HEK293 (cell line): ENCODE measurements at regions not wholly inside any gene's neighbourhood (a gene's known extent, or its start where the extent isn't known, plus 50 kb on each side); places are given as distances from the start of the nearest gene placed in this dataset.

ENCODE experiments used
- CTCF ChIA-PET: fragments of 350-600 bp; formaldehyde crosslinking; extraction: SDS; loops from one replicate; lab custom pipeline; 2021; ENCODE audit warnings: antibody characterized with exemption; lab: Yijun Ruan, JAX
- POLR2A ChIA-PET: fragments of 300-600 bp; formaldehyde crosslinking; extraction: SDS; loops from one replicate; lab custom pipeline; 2020; ENCODE audit warnings: antibody characterized with exemption, inconsistent platforms; lab: Yijun Ruan, JAX
- H3K27ac ChIP-seq: fragments of 200-500 bp; sonication (Bioruptor generic); 2 replicates; pipeline ENCODE4 v1.5.1; 2014; ENCODE audit warnings: low read depth, low read length, control low read depth, inconsistent platforms; ENCODE audit errors: extremely low read depth
- H3K36me3 ChIP-seq, 2 experiments: fragments of 200-500 bp in 1 of 2; sonication (Bioruptor generic) in 1 of 2; 1 replicate in 1 of 2; 2 replicates in 1 of 2; pipeline ENCODE4 v1.5.1; 2014 to 2017; ENCODE audit warnings: inconsistent platforms in 2 of 2, low read length in 2 of 2; ENCODE audit not compliant: control insufficient read depth in 2 of 2, insufficient read depth in 1 of 2
- H3K4me1 ChIP-seq: fragments of 200-500 bp; sonication (Bioruptor generic); 2 replicates; pipeline ENCODE4 v1.5.1; 2014; ENCODE audit warnings: mild to moderate bottlenecking, low read length, inconsistent platforms; ENCODE audit not compliant: control insufficient read depth, insufficient read depth
- H3K4me3 ChIP-seq: 2 replicates; pipeline ENCODE4 v1.5.1; 2011; ENCODE audit warnings: low read depth, mild to moderate bottlenecking, control low read depth, low read length, moderate library complexity
- H3K9me3 ChIP-seq: fragments of 200-500 bp; sonication (Bioruptor generic); 2 replicates; pipeline ENCODE4 v1.5.1; 2014; ENCODE audit warnings: low read depth, low read length, inconsistent platforms; ENCODE audit not compliant: control insufficient read depth, insufficient read depth
- EGR2 ChIP-seq: fragments of 450-650 bp; formaldehyde crosslinking; IDR thresholded peaks from 2 replicates; pipeline ENCODE4 v1.5.1; 2016; ENCODE audit warnings: low read depth, missing biosample characterization, missing genetic modification characterization
- FEZF1 ChIP-seq: fragments of 450-650 bp; formaldehyde crosslinking; IDR thresholded peaks from 2 replicates; pipeline ENCODE4 v1.5.1; 2016; ENCODE audit warnings: missing biosample characterization, missing genetic modification characterization
- GLIS1 ChIP-seq: fragments of 450-650 bp; formaldehyde crosslinking; IDR thresholded peaks from 2 replicates; pipeline ENCODE4 v1.5.1; 2016; ENCODE audit warnings: missing biosample characterization, missing genetic modification characterization
- REPIN1 ChIP-seq: fragments of 450-650 bp; formaldehyde crosslinking; IDR thresholded peaks from 2 replicates; pipeline ENCODE4 v1.5.1; 2017; ENCODE audit warnings: missing biosample characterization, missing genetic modification characterization, low read depth
- TCF7L2 ChIP-seq: IDR thresholded peaks from 2 replicates; pipeline ENCODE4 v1.6.1; 2011; ENCODE audit warnings: low read depth, mild to moderate bottlenecking, inconsistent platforms, low read length, moderate library complexity, borderline replicate concordance
- YY1 ChIP-seq: fragments of 450-650 bp; formaldehyde crosslinking; IDR thresholded peaks from 2 replicates; pipeline ENCODE4 v1.5.1; 2018; ENCODE audit warnings: missing biosample characterization, missing genetic modification characterization
- ZFP41 ChIP-seq: fragments of 450-650 bp; formaldehyde crosslinking; IDR thresholded peaks from 2 replicates; pipeline ENCODE4 v1.5.1; 2016; ENCODE audit warnings: missing biosample characterization, missing genetic modification characterization, borderline replicate concordance
- ZFP69B ChIP-seq: fragments of 450-650 bp; formaldehyde crosslinking; IDR thresholded peaks from 2 replicates; pipeline ENCODE4 v1.5.1; 2016; ENCODE audit warnings: missing biosample characterization, missing genetic modification characterization
- ZNF175 ChIP-seq: fragments of 450-650 bp; formaldehyde crosslinking; IDR thresholded peaks from 2 replicates; pipeline ENCODE4 v1.5.1; 2016; ENCODE audit warnings: missing biosample characterization, missing genetic modification characterization
- ZNF23 ChIP-seq: fragments of 450-650 bp; formaldehyde crosslinking; IDR thresholded peaks from 2 replicates; pipeline ENCODE4 v1.5.1; 2016; ENCODE audit warnings: missing biosample characterization, missing genetic modification characterization, borderline replicate concordance
- ZNF37A ChIP-seq: fragments of 450-650 bp; IDR thresholded peaks from 2 replicates; pipeline ENCODE4 v1.5.1; 2018; ENCODE audit warnings: missing biosample characterization, missing genetic modification characterization
- ZNF404 ChIP-seq: fragments of 450-650 bp; formaldehyde crosslinking; IDR thresholded peaks from 2 replicates; pipeline ENCODE4 v1.5.1; 2017; ENCODE audit warnings: missing biosample characterization, missing genetic modification characterization
- ZNF423 ChIP-seq: fragments of 450-650 bp; formaldehyde crosslinking; IDR thresholded peaks from 2 replicates; pipeline ENCODE4 v1.5.1; 2016; ENCODE audit warnings: missing biosample characterization, missing genetic modification characterization
- ZNF560 ChIP-seq: fragments of 450-650 bp; formaldehyde crosslinking; IDR thresholded peaks from 2 replicates; pipeline ENCODE4 v1.5.1; 2017; ENCODE audit warnings: missing biosample characterization, missing genetic modification characterization, borderline replicate concordance
- ZNF623 ChIP-seq: fragments of 450-650 bp; formaldehyde crosslinking; IDR thresholded peaks from 2 replicates; pipeline ENCODE4 v1.5.1; 2016; ENCODE audit warnings: missing biosample characterization, missing genetic modification characterization
- ZNF654 ChIP-seq: fragments of 450-650 bp; formaldehyde crosslinking; IDR thresholded peaks from 2 replicates; pipeline ENCODE4 v1.5.1; 2016; ENCODE audit warnings: low read depth, missing biosample characterization, missing genetic modification characterization
- TF ChIP-seq, protein P1 (sequence below): fragments of 450-650 bp; formaldehyde crosslinking; conservative IDR thresholded peaks from 2 replicates; pipeline ENCODE4 v1.5.1; 2016; ENCODE audit warnings: low read depth, missing biosample characterization, missing genetic modification characterization
- TF ChIP-seq, protein P2 (sequence below): fragments of 450-650 bp; formaldehyde crosslinking; IDR thresholded peaks from 2 replicates; pipeline ENCODE4 v1.5.1; 2016; ENCODE audit warnings: missing biosample characterization, missing genetic modification characterization
- TF ChIP-seq, protein P3 (sequence below): fragments of 450-650 bp; IDR thresholded peaks from 2 replicates; pipeline ENCODE4 v1.5.1; 2018; ENCODE audit warnings: missing biosample characterization, mild to moderate bottlenecking, missing genetic modification characterization
- TF ChIP-seq, protein P4 (sequence below): fragments of 450-650 bp; formaldehyde crosslinking; IDR thresholded peaks from 2 replicates; pipeline ENCODE4 v1.5.1; 2016; ENCODE audit warnings: missing biosample characterization, missing genetic modification characterization
- TF ChIP-seq, protein P5 (sequence below): fragments of 450-650 bp; formaldehyde crosslinking; IDR thresholded peaks from 2 replicates; pipeline ENCODE4 v1.5.1; 2016; ENCODE audit warnings: missing biosample characterization, missing genetic modification characterization, borderline replicate concordance
- TF ChIP-seq, protein P6 (sequence below): fragments of 450-650 bp; formaldehyde crosslinking; IDR thresholded peaks from 2 replicates; pipeline ENCODE4 v1.5.1; 2016; ENCODE audit warnings: missing biosample characterization, missing genetic modification characterization

DNA sequence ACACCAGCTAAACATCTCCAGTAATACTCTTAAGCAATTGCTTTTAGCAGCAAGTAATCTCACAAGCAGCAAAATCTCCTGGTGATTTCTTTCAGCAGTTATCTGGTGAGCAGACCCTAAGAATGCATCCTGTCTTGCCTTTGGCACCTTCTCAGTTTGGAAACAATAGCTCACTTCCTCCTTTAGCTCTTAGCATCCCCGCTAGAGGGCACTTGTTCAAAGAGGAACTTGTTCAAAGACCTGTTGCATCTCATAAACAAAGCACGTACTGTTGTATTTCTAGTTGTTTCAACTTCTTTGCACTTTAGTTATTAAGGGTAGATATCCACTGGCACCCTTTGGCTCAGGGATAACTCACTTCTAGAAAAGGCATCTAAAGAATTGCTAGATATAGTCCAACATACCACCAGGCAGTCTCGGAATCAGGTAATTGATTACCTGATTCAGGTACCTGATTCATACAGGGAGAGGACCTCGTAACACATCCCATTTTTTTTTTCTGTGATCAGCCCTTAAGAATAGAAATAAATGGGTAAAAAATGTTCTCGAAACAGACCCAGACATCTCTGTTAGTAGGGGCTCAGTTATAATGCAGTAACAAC lies 81.9 kb upstream of the QRFPR start (continued):
- TF ChIP-seq, protein P1, sequence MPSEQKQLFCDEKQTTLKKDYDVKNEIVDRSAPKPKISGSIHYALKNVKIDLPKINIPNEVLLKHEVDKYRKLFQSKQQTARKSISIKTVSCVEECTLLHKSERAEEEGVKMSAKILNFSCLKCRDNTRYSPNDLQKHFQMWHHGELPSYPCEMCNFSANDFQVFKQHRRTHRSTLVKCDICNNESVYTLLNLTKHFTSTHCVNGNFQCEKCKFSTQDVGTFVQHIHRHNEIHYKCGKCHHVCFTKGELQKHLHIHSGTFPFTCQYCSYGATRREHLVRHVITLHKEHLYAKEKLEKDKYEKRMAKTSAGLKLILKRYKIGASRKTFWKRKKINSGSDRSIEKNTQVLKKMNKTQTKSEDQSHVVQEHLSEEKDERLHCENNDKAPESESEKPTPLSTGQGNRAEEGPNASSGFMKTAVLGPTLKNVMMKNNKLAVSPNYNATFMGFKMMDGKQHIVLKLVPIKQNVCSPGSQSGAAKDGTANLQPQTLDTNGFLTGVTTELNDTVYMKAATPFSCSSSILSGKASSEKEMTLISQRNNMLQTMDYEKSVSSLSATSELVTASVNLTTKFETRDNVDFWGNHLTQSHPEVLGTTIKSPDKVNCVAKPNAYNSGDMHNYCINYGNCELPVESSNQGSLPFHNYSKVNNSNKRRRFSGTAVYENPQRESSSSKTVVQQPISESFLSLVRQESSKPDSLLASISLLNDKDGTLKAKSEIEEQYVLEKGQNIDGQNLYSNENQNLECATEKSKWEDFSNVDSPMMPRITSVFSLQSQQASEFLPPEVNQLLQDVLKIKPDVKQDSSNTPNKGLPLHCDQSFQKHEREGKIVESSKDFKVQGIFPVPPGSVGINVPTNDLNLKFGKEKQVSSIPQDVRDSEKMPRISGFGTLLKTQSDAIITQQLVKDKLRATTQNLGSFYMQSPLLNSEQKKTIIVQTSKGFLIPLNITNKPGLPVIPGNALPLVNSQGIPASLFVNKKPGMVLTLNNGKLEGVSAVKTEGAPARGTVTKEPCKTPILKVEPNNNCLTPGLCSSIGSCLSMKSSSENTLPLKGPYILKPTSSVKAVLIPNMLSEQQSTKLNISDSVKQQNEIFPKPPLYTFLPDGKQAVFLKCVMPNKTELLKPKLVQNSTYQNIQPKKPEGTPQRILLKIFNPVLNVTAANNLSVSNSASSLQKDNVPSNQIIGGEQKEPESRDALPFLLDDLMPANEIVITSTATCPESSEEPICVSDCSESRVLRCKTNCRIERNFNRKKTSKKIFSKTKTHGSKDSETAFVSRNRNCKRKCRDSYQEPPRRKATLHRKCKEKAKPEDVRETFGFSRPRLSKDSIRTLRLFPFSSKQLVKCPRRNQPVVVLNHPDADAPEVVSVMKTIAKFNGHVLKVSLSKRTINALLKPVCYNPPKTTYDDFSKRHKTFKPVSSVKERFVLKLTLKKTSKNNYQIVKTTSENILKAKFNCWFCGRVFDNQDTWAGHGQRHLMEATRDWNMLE (tag by site-specific recombination): no peak
- TF ChIP-seq, protein P2, sequence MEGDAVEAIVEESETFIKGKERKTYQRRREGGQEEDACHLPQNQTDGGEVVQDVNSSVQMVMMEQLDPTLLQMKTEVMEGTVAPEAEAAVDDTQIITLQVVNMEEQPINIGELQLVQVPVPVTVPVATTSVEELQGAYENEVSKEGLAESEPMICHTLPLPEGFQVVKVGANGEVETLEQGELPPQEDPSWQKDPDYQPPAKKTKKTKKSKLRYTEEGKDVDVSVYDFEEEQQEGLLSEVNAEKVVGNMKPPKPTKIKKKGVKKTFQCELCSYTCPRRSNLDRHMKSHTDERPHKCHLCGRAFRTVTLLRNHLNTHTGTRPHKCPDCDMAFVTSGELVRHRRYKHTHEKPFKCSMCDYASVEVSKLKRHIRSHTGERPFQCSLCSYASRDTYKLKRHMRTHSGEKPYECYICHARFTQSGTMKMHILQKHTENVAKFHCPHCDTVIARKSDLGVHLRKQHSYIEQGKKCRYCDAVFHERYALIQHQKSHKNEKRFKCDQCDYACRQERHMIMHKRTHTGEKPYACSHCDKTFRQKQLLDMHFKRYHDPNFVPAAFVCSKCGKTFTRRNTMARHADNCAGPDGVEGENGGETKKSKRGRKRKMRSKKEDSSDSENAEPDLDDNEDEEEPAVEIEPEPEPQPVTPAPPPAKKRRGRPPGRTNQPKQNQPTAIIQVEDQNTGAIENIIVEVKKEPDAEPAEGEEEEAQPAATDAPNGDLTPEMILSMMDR (tag by site-specific recombination): 0 out of 2 replicates have a peak, but pooled peaks have one; percentile 9
- TF ChIP-seq ZFP69B (tag by site-specific recombination): no peak
- TF ChIP-seq, protein P3, sequence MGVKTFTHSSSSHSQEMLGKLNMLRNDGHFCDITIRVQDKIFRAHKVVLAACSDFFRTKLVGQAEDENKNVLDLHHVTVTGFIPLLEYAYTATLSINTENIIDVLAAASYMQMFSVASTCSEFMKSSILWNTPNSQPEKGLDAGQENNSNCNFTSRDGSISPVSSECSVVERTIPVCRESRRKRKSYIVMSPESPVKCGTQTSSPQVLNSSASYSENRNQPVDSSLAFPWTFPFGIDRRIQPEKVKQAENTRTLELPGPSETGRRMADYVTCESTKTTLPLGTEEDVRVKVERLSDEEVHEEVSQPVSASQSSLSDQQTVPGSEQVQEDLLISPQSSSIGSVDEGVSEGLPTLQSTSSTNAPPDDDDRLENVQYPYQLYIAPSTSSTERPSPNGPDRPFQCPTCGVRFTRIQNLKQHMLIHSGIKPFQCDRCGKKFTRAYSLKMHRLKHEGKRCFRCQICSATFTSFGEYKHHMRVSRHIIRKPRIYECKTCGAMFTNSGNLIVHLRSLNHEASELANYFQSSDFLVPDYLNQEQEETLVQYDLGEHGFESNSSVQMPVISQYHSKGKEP (tag by site-specific recombination): no peak
- TF ChIP-seq FEZF1 (tag by site-specific recombination): no peak
- TF ChIP-seq ZNF175 (tag by site-specific recombination): no peak
- TF ChIP-seq ZNF654: peak; percentile 39
- no peak for TF ChIP-seq ZNF423 (tag by site-specific recombination)
- TF ChIP-seq, protein P4, sequence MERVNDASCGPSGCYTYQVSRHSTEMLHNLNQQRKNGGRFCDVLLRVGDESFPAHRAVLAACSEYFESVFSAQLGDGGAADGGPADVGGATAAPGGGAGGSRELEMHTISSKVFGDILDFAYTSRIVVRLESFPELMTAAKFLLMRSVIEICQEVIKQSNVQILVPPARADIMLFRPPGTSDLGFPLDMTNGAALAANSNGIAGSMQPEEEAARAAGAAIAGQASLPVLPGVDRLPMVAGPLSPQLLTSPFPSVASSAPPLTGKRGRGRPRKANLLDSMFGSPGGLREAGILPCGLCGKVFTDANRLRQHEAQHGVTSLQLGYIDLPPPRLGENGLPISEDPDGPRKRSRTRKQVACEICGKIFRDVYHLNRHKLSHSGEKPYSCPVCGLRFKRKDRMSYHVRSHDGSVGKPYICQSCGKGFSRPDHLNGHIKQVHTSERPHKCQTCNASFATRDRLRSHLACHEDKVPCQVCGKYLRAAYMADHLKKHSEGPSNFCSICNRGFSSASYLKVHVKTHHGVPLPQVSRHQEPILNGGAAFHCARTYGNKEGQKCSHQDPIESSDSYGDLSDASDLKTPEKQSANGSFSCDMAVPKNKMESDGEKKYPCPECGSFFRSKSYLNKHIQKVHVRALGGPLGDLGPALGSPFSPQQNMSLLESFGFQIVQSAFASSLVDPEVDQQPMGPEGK (tag by site-specific recombination): no peak
- TF ChIP-seq ZFP41 (tag by site-specific recombination): no peak
- no peak for TF ChIP-seq ZNF23 (tag by site-specific recombination)
- TF ChIP-seq, protein P5, sequence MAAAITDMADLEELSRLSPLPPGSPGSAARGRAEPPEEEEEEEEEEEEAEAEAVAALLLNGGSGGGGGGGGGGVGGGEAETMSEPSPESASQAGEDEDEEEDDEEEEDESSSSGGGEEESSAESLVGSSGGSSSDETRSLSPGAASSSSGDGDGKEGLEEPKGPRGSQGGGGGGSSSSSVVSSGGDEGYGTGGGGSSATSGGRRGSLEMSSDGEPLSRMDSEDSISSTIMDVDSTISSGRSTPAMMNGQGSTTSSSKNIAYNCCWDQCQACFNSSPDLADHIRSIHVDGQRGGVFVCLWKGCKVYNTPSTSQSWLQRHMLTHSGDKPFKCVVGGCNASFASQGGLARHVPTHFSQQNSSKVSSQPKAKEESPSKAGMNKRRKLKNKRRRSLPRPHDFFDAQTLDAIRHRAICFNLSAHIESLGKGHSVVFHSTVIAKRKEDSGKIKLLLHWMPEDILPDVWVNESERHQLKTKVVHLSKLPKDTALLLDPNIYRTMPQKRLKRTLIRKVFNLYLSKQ: no peak

DNA sequence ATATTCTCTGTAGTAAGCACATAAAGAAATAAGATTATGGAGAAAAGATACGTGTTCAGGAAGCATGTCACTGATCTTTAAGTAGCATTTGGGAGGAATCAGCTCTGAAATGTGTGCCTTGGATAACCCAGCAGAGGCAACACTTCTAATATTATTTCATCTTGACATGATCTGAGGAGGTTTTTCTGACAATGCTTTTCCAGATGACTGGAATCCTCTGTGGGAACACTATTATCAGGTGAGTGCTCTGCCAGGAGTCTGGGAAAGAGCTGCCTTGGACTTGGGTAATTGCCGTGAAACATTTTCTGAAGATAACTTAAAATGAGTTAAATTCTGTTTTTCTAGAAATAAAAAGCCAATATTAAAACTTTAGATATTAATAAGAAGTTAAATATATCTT lies 78.2 kb upstream of the QRFPR start:
- ChIA-PET CTCF (interaction anchor here (0.6 to 1.3 kb wide), 5 partner anchors 89 to 1524 kb away, joined by 3 to 4 read pairs (median 3); no protein-coding TSS in a partner anchor), POLR2A (no interaction called here)
- Histone ChIP-seq H3K4me1 (no peaks in the 10 kb centered on the region), H3K4me3 (no peak overlapping the region), H3K9me3 (no peaks in the 10 kb centered on the region), H3K27ac (no peak overlapping the region), H3K36me3 (no peaks in the 10 kb centered on the region)
- TF ChIP-seq REPIN1 (tag by site-specific recombination) (no peak), TCF7L2 (no peak), EGR2 (tag by site-specific recombination) (no peak), ZNF560 (tag by site-specific recombination) (no peak), YY1 (no peak), ZNF623 (tag by site-specific recombination) (no peak), ZNF404 (no peak), ZNF37A (tag by site-specific recombination) (no peak), GLIS1 (tag by site-specific recombination) (no peak)
- TF ChIP-seq, protein P6, sequence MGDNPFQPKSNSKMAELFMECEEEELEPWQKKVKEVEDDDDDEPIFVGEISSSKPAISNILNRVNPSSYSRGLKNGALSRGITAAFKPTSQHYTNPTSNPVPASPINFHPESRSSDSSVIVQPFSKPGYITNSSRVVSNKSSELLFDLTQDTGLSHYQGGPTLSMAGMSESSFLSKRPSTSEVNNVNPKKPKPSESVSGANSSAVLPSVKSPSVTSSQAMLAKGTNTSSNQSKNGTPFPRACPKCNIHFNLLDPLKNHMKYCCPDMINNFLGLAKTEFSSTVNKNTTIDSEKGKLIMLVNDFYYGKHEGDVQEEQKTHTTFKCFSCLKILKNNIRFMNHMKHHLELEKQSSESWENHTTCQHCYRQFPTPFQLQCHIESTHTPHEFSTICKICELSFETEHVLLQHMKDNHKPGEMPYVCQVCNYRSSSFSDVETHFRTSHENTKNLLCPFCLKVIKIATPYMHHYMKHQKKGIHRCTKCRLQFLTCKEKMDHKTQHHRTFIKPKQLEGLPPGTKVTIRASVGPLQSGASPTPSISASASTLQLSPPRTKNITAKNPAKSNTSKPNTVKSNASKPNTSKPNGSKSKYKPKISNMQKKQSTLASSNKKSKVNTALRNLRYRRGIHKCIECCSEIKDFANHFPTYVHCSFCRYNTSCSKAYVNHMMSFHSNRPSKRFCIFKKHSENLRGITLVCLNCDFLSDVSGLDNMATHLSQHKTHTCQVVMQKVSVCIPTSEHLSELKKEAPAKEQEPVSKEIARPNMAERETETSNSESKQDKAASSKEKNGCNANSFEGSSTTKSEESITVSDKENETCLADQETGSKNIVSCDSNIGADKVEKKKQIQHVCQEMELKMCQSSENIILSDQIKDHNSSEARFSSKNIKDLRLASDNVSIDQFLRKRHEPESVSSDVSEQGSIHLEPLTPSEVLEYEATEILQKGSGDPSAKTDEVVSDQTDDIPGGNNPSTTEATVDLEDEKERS (tag by site-specific recombination): no peak
